ENCODE measurements at regions not wholly inside any gene's neighbourhood (a gene's known extent, or its start where the extent isn't known, plus 50 kb on each side); places are given as distances from the start of the nearest gene placed in this dataset.

DNA sequence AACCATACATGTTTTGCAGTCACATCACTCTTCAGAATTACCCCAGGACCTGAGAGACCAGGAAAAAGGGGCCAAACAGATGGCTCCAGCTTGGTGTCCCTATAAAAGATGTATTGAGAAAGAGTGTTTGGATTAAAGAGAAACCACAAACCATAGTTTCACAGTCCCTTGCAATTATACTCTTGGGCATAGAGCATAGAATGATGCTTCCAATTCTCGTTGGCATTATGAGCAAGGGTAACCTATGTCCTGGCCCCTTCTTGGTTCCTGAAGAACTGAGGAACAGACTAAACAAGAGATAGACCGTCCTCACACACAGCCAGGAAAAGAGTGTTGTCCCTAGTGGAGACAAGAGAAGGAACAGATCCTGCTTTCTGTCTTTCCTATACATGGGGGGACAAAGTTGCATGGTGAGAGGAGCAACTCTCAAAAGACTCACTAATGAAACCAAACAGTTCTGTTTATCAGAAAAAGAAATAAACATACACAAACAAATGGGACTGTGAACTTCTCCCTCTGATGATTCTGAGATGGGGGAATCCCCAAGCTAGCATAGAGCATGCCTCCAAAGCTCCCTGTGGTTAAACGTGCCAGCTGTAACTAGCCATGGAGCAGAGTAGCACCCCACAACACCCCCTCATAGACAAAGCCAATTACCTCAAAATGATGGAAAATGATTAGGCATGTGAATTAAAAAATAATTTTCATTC is 908.6 kb downstream of the NTRK3 start:
- DNase-seq: no peak

DNA sequence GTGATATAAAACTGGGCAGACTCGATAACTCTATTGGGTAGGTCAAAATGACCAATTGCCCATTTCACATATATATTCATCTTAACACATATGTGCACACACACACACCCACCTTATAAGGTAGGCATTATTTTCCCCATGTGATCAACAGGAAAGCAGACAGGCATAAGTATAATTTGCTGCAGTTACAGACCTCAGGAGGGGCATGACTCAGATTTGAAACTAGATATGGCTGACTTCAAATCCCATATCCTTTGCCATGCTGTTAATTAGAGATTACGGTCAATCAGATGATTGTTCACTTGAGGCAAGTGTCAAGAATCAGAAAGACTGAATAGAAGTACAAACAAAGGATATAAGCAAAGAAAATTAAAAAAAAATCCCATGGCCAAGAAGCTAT is 910.6 kb downstream of the NTRK3 start:
- DNase-seq: no peak

DNA sequence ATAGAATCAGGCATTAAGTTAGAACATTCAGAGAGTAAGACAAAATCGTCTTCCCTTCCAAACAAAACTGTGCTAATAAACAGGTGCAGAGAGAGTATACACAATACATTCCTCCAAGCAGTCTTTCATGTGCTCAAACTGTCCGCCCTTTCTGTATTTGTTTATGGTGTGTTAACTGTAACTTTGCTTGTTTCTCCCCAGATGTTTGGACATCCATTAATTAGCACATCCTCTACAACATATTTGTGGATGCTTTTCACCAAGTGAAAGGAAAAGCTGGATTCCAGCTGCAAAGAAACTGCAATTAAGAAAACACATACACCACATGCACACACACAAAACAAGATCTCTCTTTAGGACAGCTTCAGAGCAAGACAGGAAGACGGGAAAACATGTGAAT is 912.6 kb downstream of the NTRK3 start:
- DNase-seq: no peak

DNA sequence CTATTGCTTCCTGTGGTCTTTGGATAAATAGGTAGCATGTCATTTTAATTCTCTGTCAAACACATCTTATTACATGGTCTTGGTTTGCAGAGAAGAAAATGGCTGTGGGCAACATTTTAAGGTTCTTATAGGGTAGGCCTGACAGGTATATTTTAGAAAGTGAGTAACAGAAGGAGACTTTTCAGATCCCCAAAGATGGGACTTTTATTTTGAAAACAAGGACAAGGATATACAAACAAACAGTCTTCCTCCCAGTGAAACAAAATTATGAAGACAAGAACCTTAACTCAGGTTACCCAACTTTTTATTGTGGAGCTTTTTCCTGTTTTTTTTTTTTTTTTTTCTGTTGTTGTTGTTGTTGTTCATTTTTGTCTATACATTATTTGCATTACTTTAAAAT is 916.2 kb downstream of the NTRK3 start:
- DNase-seq: no peak

GRCh38 chr15:87326269-87326668 is 930.3 kb downstream of the NTRK3 start:
- DNase-seq: no peak

GRCh38 chr15:87322870-87323269 is 933.7 kb downstream of the NTRK3 start:
- DNase-seq: no peak

DNA sequence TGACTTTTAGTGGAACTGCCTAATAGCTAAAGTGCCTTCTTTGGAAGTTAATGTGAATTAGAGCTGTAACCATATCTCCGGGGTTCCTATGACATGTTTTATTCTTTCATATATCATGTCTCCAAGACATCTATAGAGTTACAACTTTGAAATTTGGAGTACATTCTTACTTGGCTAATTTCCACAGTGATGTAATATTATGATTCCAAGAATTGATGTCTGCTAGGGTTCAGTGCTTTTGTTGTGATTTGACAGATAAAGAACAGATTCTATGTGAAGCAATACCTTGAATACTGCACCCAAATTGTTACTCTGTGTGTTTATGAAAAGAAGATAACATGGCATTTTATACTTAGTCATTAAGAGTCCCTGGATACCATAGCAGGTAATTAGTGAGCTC is 934.3 kb downstream of the NTRK3 start:
- no peak for DNase-seq

GRCh38 chr15:87317900-87318299 is 938.6 kb downstream of the NTRK3 start:
- DNase-seq: no peak

DNA sequence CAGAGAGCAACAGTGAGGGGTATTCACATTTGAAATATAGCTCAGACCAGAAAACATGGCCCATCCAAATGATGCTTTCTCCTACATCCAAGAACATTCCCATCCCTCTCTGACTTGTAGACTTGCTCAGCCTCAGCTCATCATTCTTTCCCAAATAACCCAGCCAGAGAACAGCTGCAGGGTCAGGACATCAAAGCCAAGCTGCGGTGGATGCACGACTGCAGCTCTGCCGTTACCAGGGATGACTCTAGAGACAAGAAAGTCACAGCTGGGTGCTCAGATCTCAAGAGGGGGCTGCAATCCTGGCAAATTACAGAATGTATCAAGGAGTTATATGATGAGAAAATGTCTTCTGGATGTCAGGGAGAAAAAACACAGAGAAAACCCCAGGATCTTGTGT is 944.3 kb downstream of the NTRK3 start:
- DNase-seq: no peak

DNA sequence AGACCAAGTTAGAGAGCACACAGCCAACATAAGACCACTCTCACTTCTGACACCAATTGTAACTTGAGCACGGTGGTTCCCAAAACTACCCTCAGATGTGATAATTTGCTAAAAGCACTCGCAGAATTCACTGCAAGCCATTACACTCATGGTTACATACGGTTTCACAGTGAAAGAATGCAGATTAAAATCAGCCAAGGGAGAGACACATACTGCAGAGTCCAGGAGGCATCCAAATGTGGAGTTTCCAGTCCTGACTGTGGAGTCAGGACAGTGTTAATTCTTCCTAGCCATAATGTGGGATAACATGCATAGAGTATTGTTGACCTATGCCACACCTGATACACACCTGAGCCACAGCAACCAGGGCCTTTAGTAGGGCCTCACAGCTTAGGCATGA is 956.4 kb downstream of the NTRK3 start:
- no peak for DNase-seq

- DNase-seq: no peak
These were observed 961.7 kb downstream of the NTRK3 start for GRCh38 chr15:87294854-87295253.

- DNase-seq: no peak
These were observed 963.5 kb downstream of the NTRK3 start for GRCh38 chr15:87293031-87293430.

DNA sequence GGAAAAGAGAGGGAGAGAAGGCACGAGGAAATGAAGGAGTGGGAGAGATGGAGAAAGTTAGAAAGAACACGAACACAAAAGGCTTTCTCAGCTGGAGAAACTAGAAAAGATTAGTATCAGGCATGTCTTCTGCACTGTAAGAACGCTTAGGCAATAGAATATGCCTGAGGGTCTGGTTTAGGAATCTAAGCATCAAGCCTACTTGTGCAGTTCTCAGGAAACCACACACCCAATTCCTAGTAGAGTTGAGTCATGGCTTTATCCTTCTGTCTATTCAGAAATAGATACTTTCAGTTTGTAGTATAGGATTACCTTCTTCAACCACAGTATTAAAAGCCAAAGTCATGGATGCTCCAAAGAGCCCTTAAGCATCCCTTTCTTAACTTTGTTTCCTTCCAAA is 969.4 kb downstream of the NTRK3 start:
- DNase-seq: no peak

- DNase-seq: no peak
These were observed 987.0 kb downstream of the NTRK3 start for GRCh38 chr15:87269566-87269965.

GRCh38 chr15:87268675-87269074 is 987.9 kb downstream of the NTRK3 start:
- DNase-seq: no peak

GRCh38 chr15:87267798-87268197 is 988.7 kb downstream of the NTRK3 start:
- no peak for DNase-seq

DNA sequence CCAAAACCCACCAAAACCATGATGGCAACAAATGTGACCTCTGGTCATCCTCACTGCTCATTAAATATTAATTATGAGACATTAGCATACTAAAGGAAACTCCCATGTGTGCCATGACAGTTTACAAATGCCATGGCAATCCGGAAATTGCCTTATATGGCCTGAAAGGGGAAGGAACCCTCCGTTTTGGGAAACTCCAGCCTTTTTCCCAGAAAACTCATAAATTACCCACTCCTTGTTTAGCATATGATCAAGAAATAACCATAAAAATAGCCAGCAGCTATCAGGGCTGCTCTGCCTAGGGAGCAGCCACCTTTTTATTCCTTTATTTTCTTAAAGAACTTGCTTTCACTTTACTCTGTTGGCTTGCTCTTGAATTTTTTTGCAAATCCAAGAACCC is 992.7 kb downstream of the NTRK3 start:
- no peak for DNase-seq

GRCh38 chr15:87263296-87263695 is 993.2 kb downstream of the NTRK3 start:
- no peak for DNase-seq

DNA sequence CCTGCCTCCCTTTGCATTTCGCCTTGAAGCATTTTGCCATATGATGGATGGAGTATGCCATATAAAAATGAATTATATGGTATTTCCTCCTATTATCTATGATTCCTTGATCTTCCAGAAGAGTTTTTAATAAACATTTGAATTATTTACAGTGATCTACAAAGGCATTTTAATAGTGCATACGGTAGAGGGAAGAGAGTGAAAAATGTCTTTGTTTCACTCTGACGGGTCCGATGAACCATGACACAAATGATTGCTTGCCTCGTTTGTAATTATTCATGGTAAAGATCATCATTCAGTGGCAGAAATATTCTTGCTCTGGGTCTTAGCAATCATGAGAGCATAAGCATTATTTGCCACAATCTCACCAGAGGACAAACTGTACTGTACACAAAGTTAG is 1010.9 kb downstream of the NTRK3 start:
- no peak for DNase-seq

DNA sequence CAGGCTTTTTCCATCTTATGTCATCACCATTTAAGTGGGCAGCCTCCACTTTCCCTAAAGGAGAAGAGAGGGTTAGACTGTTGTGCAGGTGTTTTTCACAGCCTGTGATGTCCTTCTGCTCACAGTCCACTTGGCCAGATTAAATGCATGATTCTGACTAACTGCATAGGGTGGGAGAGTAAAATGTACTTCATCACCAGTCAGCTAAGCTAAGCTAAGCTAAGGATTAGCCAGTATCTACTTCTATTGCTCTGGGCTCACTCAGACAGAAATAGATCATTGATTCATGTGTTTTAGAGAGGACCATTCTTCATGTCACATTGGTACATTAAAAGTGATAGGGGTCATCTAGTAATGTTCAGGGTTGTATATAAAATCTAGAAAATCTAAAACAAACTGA is 1013.1 kb downstream of the NTRK3 start:
- DNase-seq: no peak

DNA sequence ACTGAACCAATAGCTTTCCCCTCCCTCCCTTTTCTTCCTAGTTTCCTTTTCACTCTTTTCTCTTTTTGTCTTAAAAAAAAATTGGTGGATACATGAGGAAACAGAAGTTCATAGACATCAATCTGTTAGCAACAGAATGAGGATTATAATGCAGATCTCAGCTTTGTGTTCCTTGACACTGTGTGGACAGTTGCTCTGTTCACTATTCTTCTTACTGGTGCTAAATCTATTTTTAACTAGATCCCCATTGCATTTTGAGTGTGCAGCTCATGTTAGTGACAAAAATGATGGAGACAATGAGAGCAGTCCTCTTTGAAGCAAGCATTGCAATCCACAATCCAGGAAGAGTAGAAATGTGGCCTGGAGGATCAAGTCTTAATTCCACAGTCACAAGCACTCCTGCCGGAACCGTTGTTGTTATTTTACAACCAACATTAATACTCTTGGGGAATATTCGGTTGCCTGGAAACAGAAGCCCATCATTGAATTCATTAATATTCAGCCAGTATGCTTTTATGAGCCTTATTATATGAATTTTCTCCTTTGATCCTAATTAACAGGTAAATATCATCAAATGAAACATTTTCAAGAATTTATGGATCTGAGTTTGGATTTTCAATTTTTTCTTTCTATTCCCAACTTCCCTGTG is 1016.8 kb downstream of the NTRK3 start:
- DNase-seq: no peak

DNA sequence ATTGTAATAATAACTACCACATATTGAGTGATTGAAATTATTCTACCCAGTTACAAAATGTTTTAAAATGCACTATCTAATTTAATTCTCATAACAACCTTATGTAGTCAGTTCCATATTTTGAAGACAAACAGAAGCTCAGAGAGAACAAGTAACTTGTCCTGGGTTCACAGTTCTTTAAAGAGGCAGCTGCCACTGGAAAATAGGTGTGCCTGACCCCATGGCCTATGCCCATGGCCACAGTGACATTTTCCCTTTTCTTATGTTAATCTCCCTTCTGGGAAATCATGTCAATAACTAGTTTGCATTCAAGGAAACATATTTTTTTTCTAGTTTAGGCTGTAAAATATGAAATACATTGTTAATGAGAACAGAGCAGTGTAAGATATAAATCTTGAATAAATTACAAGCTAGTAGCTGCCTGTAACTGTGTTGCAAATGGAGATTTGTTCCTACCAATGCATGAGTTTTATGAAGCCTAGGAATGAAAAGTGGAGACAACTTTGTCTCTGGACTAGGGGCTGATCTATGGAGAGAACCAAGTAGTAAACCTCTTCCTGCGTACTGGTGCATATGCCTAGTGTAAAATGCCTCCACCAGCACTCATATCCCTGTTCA is 1018.0 kb downstream of the NTRK3 start:
- DNase-seq: no peak

DNA sequence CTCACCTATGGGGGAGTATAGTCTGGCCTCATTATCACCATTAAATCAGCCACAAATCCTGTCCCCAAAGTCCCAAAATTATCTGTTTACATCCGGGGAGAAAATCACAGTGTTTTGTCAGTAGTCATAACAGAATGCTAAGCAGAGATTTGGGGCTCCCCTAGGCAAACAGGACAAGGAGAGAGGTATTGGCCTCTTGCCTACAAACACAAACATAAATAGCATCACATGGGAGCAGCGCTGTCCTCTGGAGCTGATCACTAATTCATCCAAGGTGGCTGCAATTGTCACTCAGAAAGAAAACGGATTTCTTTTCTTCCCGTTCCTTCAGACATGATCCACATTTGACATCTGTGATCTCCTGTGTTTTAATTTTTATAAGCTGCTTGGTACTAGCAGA is 1028.1 kb downstream of the NTRK3 start:
- DNase-seq: no peak

- DNase-seq: no peak
These were observed 1028.7 kb downstream of the NTRK3 start for GRCh38 chr15:87227846-87228245.

- no peak for DNase-seq
These were observed 1031.1 kb downstream of the NTRK3 start for GRCh38 chr15:87225436-87225835.
